Endothelial cell of umbilical vein (primary cell): ENCODE measurements at regions not wholly inside any gene's neighbourhood (a gene's known extent, or its start where the extent isn't known, plus 50 kb on each side); places are given as distances from the start of the nearest gene placed in this dataset.

Experiments
- BruUV-seq: library from RNA; stranded (reverse); fragments of 400-500 nt; replicated peaks from 2 replicates; lab custom pipeline; 2021; lab: Mats Ljungman, UMichigan
- CTCF ChIA-PET: fragments of 300-600, 350-600 bp; sonication (Branson Sonifier 250); formaldehyde crosslinking; loops from one replicate; lab custom pipeline; 2021; ENCODE audit warnings: antibody characterized with exemption, inconsistent platforms; lab: Charles Lee
- POLR2A ChIA-PET: fragments of 300-600, 350-600 bp; sonication (Branson Sonifier 250); formaldehyde crosslinking; loops from one replicate; lab custom pipeline; 2021; ENCODE audit warnings: antibody characterized with exemption, inconsistent platforms; lab: Charles Lee
- DNase-seq: peaks from one replicate; pipeline ENCODE4 v3.0.0-alpha.2; 2011; ENCODE audit warnings: low read depth, low spot score
- FAIRE-seq: peaks from 2 replicates; lab custom pipeline; 2011; peaks lifted over from hg19 to GRCh38; lab: Jason Lieb, UNC
- H2AFZ ChIP-seq: 2 replicates; pipeline ENCODE4 v1.6.0; 2012; ENCODE audit warnings: low read depth, low read length, control low read depth, inconsistent platforms
- H3K27ac ChIP-seq: 2 replicates; pipeline ENCODE4 v1.5.1; 2011; ENCODE audit warnings: low read depth, mild to moderate bottlenecking, control low read depth, low read length, moderate library complexity; ENCODE audit not compliant: insufficient read depth
- H3K27me3 ChIP-seq, 2 experiments: 2 replicates each; pipeline versions ENCODE4 v1.6.0 to v1.6.1; 2011; ENCODE audit warnings: low read length in 2 of 2, mixed read lengths in 1 of 2; ENCODE audit not compliant: control insufficient read depth in 2 of 2, insufficient read depth in 2 of 2
- H3K36me3 ChIP-seq, 2 experiments: 2 replicates in 1 of 2; 3 replicates in 1 of 2; pipeline ENCODE4 v1.5.1; 2011; ENCODE audit warnings: low read length in 2 of 2, mild to moderate bottlenecking in 1 of 2, moderate library complexity in 1 of 2; ENCODE audit not compliant: control insufficient read depth in 2 of 2, insufficient read depth in 2 of 2; ENCODE audit errors: extremely low read depth in 1 of 2
- H3K4me1 ChIP-seq: 3 replicates; pipeline ENCODE4 v1.5.1; 2011; ENCODE audit warnings: mild to moderate bottlenecking, low read length; ENCODE audit not compliant: control insufficient read depth, insufficient read depth; ENCODE audit errors: extremely low read depth
- H3K4me2 ChIP-seq: 2 replicates; pipeline ENCODE4 v1.6.1; 2011; ENCODE audit warnings: low read length, control low read depth, mixed read lengths; ENCODE audit not compliant: insufficient read depth
- H3K4me3 ChIP-seq, 3 experiments: fragments of 200-600 bp in 1 of 3; sonication (generic), shearing (Covaris generic) in 1 of 3; replicated peaks in 1 of 3; 2 replicates each; pipeline ENCODE4 v1.5.1; 2011 to 2016; ENCODE audit warnings: control low read depth in 3 of 3, low read length in 3 of 3, mild to moderate bottlenecking in 2 of 3, inconsistent platforms in 1 of 3, low read depth in 1 of 3, moderate library complexity in 1 of 3; ENCODE audit not compliant: insufficient read depth in 1 of 3
- H3K79me2 ChIP-seq: 2 replicates; pipeline ENCODE4 v1.6.0; 2012; ENCODE audit warnings: low read length, inconsistent platforms; ENCODE audit not compliant: control insufficient read depth, insufficient read depth
- H3K9ac ChIP-seq: replicated peaks from 2 replicates; pipeline ENCODE3; 2011; ENCODE audit warnings: low read length, control low read depth; ENCODE audit not compliant: insufficient read depth; ENCODE audit errors: extremely low read depth
- H3K9me1 ChIP-seq: replicated peaks from 3 replicates; pipeline ENCODE4 v1.6.0; 2011; ENCODE audit warnings: mild to moderate bottlenecking, low read length; ENCODE audit not compliant: control insufficient read depth, insufficient read depth; ENCODE audit errors: extremely low read depth
- H3K9me3 ChIP-seq: replicated peaks from 2 replicates; pipeline ENCODE4 v1.5.1; 2012; ENCODE audit warnings: low read length, inconsistent platforms; ENCODE audit not compliant: control insufficient read depth, insufficient read depth
- H4K20me1 ChIP-seq: replicated peaks from 2 replicates; pipeline ENCODE3; 2011; ENCODE audit warnings: mild to moderate bottlenecking, low read length; ENCODE audit not compliant: control insufficient read depth, insufficient read depth; ENCODE audit errors: extremely low read depth
- EZH2 ChIP-seq: IDR thresholded peaks from 2 replicates; pipeline ENCODE4 v1.6.1; 2012; ENCODE audit warnings: borderline replicate concordance, low read depth, mild to moderate bottlenecking, moderate library complexity, low read length, inconsistent platforms; ENCODE audit not compliant: severe bottlenecking
- FOS ChIP-seq: IDR thresholded peaks from 2 replicates; pipeline ENCODE4 v1.6.1; 2011; ENCODE audit warnings: mild to moderate bottlenecking, low read length, moderate library complexity, borderline replicate concordance; ENCODE audit not compliant: insufficient read depth
- GATA2 ChIP-seq: IDR thresholded peaks from 2 replicates; pipeline ENCODE4 v1.7.0; 2011; ENCODE audit warnings: low read depth, mild to moderate bottlenecking, moderate library complexity, mixed read lengths, low read length; ENCODE audit not compliant: insufficient read length, insufficient read depth
- JUN ChIP-seq: IDR thresholded peaks from 2 replicates; pipeline ENCODE4 v1.6.1; 2011; ENCODE audit warnings: borderline replicate concordance, low read depth; ENCODE audit not compliant: insufficient read length, insufficient read depth
- MYC ChIP-seq: IDR thresholded peaks from one replicate; pipeline ENCODE4 v1.6.1; 2011; ENCODE audit warnings: mild to moderate bottlenecking, low read depth, low read length
- POLR2A ChIP-seq: IDR thresholded peaks from 2 replicates; pipeline ENCODE4 v1.6.1; 2012; ENCODE audit warnings: low read depth, mild to moderate bottlenecking, control low read depth, low read length
- POLR2AphosphoS5 ChIP-seq: IDR thresholded peaks from 2 replicates; pipeline ENCODE4 v1.6.1; 2012; ENCODE audit warnings: low read depth, mild to moderate bottlenecking, control low read depth, low read length, moderate library complexity; ENCODE audit not compliant: insufficient read depth
- dilution Hi-C: fragments of 300-500 bp; cut with MboI; formaldehyde crosslinking; loops from one replicate; pipeline ENCODE4 v1.15.0; 2019; ENCODE audit warnings: low sequenced_read_pairs; ENCODE audit not compliant: extremely low pct_ligation_motif_present
- intact Hi-C: fragments of 100-400 bp; cut with micrococcal nuclease; formaldehyde crosslinking; loops from one replicate; pipeline ENCODE4 v1.10.0; 2022
- TF ChIP-seq, protein P1 (sequence below): IDR thresholded peaks from 2 replicates; pipeline ENCODE4 v1.6.1; 2011; ENCODE audit not compliant: insufficient read depth, insufficient read length
- TF ChIP-seq, protein P2 (sequence below), 2 donors: IDR thresholded peaks; 1 replicate in 1 of 2; 2 replicates in 1 of 2; pipeline ENCODE4 v1.5.1; 2011; ENCODE audit warnings: low read length in 2 of 2, mild to moderate bottlenecking in 2 of 2, moderate library complexity in 2 of 2, control low read depth in 1 of 2, inconsistent platforms in 1 of 2, low read depth in 1 of 2; ENCODE audit not compliant: insufficient read depth in 1 of 2; ENCODE audit errors: extremely low read depth in 1 of 2

DNA sequence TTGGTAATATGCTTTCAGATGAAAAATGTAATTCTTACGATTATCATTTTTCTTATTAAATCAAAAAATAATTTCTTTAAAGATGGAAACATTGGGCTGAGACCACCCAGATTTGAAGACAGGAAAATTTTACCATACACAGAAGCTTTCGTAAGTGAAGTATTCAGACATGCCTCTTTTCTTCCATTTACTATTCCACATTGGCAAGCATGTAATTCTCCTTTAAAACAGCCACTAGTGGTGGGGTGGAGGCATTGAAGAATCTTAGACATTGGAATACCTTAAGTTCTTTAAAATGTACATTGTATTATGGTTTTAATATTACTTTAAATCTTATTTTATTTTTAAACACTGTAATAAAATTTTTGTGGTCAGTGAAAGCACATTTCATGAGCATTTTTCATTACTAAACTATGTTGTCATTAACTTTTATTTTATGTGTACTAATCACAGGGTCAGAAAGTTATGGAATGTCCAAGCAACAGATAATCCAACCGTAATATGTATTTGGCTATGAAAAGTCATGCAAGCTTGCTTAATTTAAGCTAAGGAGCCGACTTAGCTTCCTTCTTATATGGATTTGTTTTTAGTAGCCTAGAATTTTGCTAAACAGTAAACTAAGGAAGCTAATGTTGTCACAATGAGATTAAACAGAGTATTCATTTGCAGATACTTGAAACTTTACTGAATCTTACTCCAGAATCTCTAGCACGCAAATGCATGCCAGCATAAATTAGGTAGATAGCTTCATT is 97.4 kb upstream of the ALDH1A1 start:
- no peak overlapping the region for H3K9ac ChIP-seq
- H3K4me2 ChIP-seq = no peak overlapping the region
- no peaks in the 10 kb centered on the region for H3K79me2 ChIP-seq
- H2AFZ ChIP-seq = no peak overlapping the region
- DNase-seq = no peak
- H3K4me1 ChIP-seq = no peaks in the 10 kb centered on the region
- TF ChIP-seq GATA2 = no peak
- no peak for TF ChIP-seq POLR2A
- TF ChIP-seq, protein P1, sequence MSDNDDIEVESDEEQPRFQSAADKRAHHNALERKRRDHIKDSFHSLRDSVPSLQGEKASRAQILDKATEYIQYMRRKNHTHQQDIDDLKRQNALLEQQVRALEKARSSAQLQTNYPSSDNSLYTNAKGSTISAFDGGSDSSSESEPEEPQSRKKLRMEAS = no peak
- TF ChIP-seq, protein P2, sequence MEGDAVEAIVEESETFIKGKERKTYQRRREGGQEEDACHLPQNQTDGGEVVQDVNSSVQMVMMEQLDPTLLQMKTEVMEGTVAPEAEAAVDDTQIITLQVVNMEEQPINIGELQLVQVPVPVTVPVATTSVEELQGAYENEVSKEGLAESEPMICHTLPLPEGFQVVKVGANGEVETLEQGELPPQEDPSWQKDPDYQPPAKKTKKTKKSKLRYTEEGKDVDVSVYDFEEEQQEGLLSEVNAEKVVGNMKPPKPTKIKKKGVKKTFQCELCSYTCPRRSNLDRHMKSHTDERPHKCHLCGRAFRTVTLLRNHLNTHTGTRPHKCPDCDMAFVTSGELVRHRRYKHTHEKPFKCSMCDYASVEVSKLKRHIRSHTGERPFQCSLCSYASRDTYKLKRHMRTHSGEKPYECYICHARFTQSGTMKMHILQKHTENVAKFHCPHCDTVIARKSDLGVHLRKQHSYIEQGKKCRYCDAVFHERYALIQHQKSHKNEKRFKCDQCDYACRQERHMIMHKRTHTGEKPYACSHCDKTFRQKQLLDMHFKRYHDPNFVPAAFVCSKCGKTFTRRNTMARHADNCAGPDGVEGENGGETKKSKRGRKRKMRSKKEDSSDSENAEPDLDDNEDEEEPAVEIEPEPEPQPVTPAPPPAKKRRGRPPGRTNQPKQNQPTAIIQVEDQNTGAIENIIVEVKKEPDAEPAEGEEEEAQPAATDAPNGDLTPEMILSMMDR (IDR thresholded peaks at IDR 0.05; ENCODE audit: extremely low read depth in 1 of 2, insufficient read depth in 1 of 2, low read depth in 1 of 2, low read length in 2 of 2) = no peak
- TF ChIP-seq EZH2 = no peak
- TF ChIP-seq POLR2AphosphoS5 = no peak
- no peak for TF ChIP-seq MYC
- TF ChIP-seq FOS = no peak
- no peak for TF ChIP-seq JUN
- no TSS peak for BruUV-seq
- H3K36me3 ChIP-seq = no peaks in the 10 kb centered on the region
- dilution Hi-C loops (no loop called here), intact Hi-C loops (loop anchor here (2.0 kb wide), 1 partner anchor 13 kb away; no protein-coding TSS in a partner anchor)
- no peak for FAIRE-seq
- H4K20me1 ChIP-seq = no peaks in the 10 kb centered on the region
- H3K27me3 ChIP-seq = no peaks in the 10 kb centered on the region
- H3K4me3 ChIP-seq = no peak overlapping the region
- POLR2A ChIA-PET = interaction anchor here (0.7 kb wide), 1 partner anchor 23 kb away, joined by 3 read pairs; no protein-coding TSS in a partner anchor
- no peak overlapping the region for H3K27ac ChIP-seq
- CTCF ChIA-PET = interaction anchor here (0.8 to 1.8 kb wide), 3 partner anchors 23 to 179 kb away, joined by 3 to 5 read pairs (median 3); no protein-coding TSS in a partner anchor
- H3K9me1 ChIP-seq = no peaks in the 10 kb centered on the region
- H3K9me3 ChIP-seq = no peaks in the 10 kb centered on the region
